CD4-positive, alpha-beta T cell treated with Interleukin-4 for 4 hours (primary cell): ENCODE measurements at regions not wholly inside any gene's neighbourhood (a gene's known extent, or its start where the extent isn't known, plus 50 kb on each side); places are given as distances from the start of the nearest gene placed in this dataset.

Experiments
- DNase-seq: peaks from one replicate; pipeline ENCODE4 v3.0.0-alpha.2; 2020

DNA sequence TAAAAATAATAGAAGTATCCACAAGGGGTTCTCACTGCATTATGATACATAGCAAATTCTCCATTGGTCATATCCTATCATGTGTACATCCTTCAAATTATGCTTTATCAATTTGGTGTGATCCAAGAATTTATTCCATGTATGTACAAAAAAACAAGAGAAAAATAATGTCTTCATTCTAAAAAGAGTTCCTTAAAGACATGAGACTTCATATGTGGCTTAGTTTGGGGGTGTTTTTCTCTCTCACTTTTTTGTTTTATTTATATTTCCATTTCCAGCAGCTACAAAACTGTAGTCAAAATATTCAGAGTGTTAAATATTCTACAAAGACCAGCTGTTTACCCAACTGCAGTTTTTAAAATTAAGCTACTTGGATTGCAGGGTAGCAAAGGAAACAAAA, 972.0 kb downstream of the DTWD2 start:
- DNase-seq, result no peak

DNA sequence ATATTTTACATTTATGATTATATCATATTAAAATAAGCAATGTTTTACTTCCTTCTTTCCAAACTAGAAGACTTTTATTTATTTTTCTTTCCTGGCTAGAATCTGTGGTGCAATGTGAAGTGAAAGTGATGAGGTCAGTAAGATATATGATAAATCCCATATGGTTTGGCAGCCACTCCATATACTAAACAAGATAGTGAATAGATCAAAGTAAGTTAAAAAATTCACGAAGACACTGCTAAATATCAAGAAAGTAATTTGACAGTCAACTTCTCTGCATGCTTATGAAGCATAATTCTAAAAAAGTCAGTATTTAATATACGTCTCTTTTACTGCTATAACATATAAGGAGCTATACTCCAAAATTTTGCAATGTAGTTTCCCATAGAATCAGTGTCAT, 972.8 kb downstream of the DTWD2 start:
- no peak for DNase-seq

DNA sequence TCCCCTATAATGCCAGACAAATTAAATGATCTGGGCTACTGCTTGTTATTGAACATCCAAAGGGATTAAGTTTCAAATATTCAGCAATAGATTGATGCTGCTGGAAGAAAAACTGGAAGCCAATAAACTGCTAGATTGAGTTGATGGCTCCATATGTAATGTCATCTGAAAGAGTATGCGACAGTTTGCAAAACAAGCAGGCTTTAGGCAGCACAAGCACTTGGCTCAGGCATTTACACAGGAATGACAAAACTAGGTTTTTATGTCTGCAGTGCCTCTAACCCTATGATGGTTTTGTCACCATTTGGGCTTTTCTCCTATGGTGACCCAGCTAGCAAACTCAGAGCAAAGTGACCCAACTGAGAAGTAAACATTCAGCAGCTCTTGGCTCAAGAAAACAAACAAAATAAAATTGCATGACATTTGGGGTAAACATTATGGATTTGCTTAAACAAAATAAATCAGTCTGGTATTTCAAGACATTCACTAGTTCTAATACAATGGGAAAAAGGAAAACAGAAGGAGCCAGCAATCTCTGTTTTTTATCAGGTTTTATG, 978.5 kb downstream of the DTWD2 start:
- no peak for DNase-seq

DNA sequence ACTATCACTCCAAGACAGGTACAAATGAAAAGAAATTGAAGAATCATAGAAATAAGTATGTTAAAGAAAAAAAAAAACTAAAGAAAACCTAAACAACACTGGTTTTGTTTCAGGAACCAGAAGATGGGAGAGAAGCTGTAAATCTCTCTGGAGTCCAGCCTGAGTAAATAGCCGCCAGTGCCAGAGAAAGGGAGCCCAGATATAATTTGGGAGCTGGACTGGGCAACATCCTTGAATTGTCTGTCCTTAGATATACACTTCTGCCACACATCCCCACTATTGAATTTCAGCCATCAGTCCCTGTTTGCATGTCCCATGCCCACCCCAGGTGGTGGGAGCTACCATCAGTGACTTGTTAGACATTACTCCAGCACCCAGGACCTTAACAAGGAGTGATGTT, 979.6 kb downstream of the DTWD2 start:
- DNase-seq, result no peak

DNA sequence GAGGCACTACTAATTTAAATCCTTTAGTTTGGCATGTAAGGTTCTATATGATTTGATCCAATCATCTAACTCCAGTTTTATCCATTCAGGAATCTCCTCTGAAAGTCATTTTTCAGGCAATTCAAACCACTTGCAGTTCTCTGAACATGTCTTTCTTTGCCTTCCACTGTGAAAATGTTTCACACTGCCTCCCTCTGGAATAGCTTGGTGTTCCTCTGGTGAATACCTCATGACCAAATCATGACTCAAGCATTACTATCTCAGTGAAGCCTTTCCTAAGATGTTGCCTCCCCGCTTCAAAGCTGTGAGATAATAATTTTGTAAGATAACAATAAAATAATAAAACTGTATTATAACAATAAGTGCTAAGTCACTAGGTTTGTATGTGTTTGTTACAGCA, 981.1 kb downstream of the DTWD2 start:
- no peak for DNase-seq

DNA sequence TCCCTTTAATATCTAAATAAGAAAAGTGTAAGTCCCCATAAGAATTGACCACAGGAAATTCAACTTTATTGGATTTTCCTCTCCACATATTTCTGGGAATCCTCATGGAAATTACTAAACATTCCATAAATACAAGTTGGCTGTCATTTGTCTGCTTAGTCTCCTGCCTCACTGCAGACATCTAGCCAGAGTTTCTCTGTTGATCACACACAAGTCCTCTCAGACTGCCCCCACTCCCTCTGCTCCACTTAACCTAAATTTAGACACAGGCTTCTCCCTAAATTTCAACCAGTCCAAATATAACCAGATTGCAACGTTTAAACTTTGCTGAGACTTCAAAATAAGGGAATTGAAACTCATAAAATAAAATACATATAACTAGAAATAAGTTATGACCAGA, 982.1 kb downstream of the DTWD2 start:
- DNase-seq, result no peak

DNA sequence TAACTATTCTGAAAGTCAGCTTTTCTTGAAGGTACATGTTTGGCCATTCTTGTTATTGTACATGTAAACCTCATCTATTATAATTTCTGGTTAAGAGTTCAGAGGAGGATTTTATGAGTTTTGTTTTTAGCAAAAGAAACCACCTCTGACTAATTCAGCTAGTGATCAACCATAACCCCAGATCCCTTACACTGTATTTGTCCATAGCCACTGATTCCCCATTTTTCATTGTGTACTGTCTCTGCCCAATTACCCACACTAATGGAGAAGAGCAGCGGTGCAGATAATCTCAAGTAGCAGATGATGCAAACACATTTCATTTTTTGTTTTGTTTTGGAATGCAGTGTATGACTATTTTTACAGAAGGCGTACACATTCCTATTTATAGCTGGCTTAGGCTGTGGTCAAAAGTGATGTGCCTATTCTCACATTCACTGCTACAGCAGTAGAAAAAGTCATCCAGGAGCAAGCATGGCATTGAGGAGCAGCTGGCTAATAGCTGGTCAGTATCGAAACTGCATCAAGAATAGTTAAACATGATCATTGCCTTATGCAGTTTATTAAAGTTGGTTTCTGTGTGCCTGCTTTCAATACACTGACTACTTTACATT, 988.3 kb downstream of the DTWD2 start:
- DNase-seq, result no peak

DNA sequence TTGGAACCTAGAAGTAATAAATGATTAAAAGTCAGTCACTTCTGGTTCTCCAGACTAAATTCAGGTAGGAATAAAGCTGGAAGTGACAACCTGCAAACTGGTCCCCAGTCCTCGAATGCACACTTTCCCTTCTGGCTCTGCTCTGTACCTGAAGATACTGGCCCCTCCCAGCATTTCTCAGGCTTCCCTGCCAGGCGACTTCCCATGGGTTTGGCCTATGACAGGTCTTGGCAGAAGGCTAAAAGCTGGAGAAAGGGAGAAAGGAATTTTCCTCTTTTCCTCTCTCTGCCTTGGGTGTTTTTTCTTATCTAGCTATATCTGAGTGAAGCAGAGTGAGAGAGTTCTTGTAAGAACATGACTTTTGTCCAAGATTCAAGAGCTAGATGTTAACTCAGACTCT, 1005.7 kb downstream of the DTWD2 start:
- DNase-seq, result no peak

DNA sequence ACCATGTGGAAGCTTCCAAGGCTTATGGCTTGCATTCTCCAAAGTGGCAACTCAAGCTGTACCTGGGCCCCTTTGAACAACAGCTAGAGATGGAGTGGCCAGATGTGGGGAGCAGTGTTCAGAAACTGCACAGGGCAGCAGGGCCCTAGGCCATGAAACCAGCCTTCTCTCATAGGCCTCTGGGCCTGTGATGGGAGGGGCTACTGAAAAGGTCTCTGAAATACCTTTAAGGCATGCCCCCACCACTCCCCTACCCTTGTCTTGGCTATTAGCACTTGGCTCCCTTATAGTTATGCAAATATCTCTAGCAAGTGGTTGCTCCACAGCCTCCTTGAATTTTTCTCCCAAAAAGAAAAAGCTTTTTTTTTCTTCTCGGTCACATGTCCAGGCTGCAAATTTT, 1014.6 kb downstream of the DTWD2 start:
- DNase-seq, result no peak

DNA sequence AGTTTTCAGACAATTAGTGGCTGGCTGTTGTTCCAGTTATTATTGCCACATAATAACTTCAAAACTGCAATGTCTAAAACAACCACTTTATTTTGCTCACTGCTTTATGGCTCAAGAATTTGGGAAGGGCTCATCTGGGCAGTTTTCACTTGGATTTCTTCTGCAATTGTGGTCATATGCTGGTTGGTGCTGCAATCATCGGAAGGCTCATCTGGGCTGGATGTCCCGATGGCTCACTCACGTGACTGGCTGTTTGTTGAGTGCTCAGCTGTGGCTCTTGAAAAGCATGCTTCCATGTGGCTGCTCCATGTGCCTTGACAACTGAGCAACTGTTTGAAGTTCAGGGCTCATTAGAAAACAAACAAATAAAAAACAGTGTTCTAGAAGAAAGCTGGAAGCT, 1032.5 kb downstream of the DTWD2 start:
- DNase-seq, result no peak

DNA sequence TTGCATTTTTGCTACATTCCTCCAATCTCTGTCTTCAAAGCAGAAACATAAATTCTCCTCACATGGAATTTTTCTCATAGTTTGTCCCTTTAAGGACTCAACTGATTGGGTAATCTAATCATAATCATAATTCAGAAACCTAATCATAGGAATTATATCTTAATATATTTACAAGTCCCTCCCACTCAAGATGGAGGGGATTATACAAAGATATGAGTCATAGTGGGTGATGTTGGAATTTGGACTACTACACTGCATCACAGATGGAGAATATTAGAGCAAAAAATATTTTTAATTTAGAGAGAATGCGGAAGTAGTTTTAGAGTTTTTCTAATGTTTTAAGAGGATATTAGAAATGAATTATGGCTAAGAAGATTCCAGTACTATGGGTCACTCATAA, 1034.0 kb downstream of the DTWD2 start:
- no peak for DNase-seq

DNA sequence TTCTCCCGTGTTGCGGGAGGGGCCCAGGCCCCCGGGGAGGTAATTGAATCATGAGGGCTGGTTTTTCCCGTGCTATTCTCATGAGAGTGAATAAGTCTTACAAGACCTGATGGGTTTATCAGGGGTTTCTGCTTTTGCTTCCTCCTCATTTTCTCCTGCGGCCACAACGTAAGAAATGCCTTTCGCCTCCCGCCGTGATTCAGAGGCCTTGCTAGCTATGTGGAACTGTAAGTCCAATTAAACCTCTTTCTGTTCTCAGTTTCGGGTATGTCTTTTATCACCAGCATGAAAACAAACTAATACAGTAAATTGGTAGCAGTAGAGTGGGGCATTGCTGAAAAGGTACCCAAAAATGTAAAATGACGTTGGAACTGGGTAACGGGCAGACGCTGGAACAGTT, 1035.1 kb downstream of the DTWD2 start:
- DNase-seq, result no peak

DNA sequence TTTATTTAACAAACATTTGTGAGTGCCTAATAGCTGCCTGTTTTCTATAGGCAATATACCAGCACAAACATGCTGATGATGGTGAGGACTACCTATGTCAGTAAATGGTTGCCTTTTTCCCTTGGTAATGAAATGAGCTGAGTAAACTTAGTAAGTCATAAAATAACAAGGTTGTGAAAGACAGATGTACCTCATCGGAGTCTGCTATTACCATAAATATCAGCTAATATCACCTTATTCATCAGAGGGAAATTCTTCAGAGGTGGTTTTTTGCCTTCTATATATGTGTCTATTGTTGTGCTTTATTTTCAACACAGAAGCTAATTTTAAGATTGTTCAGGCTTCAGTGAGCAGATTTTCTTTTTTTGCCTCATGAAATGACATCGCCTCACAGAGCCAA, 1040.5 kb downstream of the DTWD2 start:
- DNase-seq, result no peak

DNA sequence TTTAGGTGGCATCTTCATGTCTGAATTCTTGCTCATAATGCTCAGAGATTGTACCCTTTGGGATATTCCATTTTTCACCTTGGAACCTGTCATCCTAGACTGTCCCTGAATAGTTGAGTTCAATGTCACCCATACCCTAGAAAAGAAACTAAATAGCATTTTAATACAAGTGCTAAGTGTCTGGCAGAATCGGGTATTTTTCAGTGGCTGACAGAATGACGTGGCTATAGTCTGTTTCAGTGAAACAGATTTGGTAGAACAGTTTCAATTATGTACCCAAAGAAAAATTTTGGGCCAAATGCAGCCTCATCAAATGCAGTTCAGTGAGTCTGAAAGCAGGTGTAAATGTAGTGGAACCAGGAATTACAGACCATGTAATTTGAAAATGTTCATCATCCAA, 1041.2 kb downstream of the DTWD2 start:
- DNase-seq, result no peak

DNA sequence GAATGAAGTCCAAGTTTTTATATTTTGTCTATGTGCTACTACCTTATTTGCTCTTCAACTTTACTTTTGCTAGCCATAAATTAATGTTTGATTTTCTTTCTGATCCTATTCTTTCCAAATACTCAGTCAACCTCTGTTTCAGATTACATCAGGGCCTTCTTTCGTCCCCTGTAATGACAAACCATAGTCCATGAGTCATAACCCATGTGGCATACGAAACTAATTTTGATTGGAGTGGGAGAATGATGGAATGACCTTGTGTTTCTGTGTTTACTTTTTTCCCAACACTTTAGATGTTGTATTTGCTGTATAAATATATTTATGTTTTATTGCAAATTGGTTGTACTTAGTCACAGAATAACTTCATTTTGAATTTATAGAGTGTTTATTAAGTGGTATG, 1043.1 kb downstream of the DTWD2 start:
- no peak for DNase-seq

DNA sequence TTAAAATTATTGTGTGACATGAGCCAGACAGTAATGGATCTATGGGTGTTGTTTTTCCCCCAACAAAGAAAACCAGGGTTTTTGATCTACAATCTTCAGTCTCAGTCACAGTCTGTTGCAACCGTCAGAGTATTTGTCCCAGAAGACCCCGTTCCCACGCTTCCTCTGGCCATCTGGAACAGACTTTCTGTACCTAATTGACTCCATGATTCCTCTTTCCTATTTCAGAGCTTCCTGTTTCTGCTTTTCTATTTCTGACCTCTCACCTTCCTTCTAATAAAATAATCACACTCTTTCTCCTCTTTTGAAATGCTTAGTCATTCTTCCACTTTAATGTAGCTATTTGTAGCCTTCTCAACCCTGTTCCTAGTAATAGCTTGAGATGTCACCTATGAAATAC, 1044.8 kb downstream of the DTWD2 start:
- no peak for DNase-seq

DNA sequence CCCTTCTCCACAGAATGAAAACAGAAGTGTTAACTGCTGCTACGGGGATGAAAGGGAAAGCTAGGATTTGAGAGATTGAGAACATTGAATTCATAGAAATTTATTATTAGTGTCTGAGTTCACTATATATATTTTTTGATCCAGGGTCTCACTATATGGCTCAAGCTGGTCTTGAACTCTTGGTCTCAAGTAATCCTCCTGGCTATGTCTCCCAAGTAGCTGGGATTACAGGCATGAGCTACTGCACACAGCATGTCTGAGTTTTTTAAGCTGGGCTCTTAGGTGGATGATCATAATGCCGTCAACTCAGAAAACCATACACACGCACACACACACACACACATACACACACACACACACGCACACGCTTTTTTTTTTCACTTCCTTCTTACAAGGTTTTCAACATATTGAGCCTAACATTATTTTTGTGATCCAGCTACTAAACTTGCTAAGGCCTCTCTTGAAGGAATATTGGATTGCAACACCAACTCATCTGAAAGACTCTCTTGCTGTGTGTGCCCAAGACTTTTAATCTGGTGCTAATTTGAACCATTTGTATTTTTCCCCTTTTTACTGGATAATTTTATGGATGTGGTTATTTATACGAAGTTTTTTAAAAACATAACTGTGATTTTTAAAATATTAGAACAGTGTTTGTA, 1045.4 kb downstream of the DTWD2 start:
- DNase-seq, result no peak

DNA sequence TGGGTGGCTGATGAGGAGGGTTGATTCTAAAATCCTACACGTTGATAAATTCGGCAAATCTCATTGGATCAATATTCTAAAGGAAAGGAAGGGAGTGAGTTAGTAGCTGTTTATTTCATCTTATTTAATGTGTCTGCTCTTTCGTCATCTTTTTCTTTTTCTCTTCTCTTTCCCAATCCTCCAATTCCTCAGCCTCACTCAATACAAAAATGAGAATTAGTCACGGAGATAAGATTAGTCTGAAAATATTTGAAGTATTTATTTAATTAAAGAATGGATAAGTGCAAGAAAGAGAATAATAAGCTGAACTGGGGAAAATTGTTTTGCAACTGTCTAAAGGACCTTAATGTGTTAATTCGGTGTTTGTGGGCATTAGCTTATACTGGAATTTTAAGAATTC, 1095.1 kb downstream of the DTWD2 start:
- no peak for DNase-seq

DNA sequence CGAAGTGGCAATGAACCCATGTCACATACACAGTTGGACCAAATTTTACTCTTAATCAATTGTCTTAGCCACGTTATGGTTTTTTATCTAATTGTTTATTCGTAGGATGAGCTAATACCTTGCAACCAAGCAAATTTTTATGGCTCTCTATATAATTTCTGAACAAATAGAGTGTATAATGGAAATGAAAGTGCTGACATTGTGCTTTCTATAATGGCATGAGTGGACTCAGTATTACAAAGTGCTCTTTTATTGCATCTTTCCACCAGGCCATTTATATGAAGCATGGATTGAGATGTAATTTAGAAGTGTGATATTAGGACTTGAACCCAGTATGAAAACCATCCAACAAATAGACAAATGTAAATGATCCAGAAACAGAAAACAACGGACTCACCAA, 1096.0 kb downstream of the DTWD2 start:
- no peak for DNase-seq

DNA sequence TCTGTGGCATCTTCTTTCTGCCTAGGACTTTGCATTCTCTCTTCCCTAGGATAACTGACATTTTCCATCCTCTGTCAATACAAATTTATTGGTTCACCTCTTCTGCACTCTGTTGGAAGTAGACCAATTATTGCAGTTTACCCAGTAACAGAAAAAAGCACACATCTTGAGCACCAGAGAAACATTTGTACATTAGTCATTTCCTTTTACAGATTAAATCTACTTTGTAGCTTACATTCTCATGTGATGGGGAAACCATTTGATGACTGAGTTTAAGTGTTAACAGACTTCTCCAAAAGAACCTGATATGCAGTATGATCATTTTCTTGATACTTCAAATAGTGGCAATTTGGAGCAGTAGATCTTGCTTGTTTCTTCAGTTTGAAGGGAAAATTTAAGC, 1098.8 kb downstream of the DTWD2 start:
- DNase-seq, result no peak

DNA sequence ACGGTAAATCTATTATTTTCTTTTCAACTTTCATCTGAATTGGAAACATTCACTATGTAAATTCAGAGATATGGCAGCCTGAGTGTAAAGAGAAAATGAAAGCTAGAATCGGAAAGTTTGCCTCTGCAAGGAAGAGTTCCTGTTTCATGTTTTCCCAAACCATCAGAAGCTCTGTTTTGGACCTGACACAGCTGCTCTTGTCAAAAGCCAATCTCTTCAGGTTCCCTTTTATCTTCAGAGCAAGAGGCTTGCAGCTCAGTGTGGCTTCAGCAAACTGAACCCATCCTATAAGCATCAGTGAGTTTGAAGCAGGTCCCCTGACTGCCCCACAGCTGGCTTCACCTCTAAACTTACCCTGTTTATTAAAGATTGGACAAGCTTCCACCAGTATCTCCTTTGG, 1099.7 kb downstream of the DTWD2 start:
- no peak for DNase-seq

DNA sequence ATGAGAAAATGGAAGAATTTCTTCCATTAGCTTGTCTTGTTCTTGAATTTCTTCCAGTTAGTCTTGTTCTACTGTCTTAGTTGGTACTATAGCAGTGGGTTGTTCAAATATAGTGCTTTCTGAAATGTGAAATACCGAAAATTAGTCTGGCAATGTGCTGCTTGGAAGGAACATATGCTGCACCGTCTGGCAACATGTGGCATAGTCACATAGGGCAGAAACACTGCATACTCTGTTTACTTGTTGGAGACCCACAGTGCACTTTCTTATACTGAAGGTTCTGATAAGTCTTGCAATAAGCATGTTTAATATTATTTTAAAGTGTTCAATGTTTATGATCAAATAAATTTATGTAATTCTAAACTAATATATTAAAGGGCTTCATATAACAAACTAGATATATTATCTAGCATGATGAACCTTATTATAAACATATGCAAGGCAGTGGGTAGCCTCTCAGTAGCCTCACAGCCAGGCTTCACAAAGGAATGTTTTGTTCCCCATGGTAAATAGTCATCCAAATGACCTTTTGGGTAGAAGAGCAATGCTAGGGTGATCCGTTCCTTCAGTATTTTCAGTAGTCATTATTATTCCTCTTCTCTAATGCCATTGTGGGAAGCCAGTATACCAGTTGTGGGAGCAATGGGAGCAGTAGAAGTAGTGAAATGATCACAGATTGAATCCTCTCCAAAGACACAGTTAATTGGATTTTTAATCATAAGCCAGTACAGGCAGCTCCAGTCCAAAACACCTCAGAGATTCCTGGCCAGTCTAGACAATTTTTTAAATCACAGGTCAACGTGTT, 1106.7 kb downstream of the DTWD2 start:
- DNase-seq, result no peak

DNA sequence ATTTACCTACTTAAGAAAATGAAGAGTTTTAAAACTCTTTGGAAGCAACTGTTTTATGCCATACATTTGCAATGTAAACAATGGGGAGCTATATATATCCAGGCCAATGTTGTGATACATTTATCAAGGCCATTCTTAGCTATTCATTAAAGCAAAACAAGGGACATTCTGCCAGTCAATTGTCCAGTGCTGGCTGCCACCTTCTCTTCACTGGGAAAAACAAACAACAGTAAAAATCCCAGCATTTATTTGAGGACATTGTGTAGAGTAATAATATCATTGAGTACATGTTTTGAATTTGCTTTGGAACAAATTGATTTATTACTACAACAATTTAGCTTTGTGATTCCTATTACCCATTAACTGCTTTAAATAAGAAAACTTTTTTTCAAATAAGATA, 1107.4 kb downstream of the DTWD2 start:
- DNase-seq, result no peak

DNA sequence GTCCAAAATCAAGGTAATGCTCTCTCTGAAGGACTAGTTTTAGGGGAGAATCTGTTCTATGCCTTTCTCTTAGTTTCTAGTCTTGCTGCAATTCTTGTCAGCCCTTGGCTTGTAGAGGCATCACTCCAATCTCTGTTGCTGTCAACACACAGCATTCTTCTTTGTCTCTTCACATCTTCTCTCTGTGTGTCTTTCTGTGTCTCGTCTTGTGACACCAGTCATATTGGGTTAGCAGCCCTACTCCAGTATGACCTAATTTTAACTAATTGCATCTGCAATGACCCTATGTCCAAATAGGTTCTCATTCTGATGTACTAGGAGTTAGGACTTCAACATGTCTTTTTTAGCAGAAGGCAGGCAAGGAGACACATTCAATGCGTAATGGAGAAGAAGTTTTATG, 1110.6 kb downstream of the DTWD2 start:
- no peak for DNase-seq
